Kidney glomerular epithelial cell (primary cell): ENCODE measurements at regions not wholly inside any gene's neighbourhood (a gene's known extent, or its start where the extent isn't known, plus 50 kb on each side); places are given as distances from the start of the nearest gene placed in this dataset.
"Not testable (repeated sequence)": the region's sequence is repeated elsewhere in the genome, so short reads cannot be mapped to it uniquely, and the experiment has no call there.

Experiments used
- DNase-seq: peaks from one replicate; lab custom pipeline; 2025; lab: John Stamatoyannopoulos, UW

DNA sequence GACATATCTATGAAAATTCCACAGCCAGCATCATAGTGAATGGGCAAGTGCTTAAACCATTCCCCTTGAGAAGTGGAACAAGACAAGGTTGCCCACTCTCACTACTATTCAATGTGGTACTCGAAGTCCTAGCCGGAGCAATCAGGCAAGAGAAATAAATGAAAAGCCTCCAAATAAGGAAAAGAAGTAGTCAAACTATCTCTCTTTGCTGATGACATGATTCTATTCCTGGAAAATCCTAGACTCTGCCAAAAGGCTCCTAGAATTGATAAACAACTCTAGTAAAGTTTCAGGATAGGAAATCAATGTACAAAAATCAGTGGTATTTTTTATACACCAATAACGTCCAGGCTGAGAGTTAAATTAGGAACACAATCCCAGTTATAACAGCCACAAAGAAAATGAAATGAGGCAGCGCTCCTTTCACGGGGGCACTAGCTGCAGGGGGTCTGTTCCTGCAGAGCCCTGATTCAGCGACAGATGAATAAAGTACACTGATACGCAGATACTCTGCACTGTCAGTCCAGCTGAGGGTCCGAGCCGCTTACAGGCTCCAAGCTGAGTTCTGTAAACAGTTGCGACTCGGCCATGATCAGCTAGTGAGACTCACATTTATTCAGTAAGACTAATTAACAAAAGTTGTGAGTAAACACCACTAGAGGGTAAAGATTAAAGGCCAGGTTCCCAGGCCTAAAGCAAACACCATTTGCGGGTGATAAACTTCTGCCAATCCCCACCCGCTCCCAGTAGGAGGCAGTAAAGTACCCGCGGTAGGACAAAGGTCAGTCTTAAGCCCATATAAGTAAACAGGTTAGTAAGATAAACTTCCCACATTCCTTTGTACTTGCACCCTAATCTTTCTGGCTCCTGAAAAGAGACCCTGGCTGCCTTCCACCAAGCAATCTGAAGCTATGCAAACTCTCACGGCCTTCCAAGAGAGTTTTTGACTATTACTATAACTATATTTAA lies 290.6 kb upstream of the GRID2 start:
- DNase-seq = no peak

DNA sequence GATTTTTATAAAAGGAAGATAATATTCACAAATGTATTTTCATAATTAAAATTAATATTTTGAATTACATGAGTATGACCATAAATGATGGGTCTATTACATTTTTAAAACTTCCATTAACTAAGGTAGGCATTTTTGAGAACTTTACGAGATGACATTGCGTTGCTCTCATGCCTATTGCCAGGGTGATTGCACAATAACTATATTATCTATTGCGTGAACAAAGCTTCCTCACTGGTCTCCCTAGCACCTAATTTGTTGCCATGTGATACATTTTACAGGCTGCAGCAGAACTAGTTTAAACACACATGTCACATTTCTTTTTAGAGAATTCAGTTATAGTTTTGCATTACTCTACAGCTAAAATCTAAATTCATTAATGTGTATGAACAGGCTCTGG lies 289.7 kb upstream of the GRID2 start:
- DNase-seq = no peak

DNA sequence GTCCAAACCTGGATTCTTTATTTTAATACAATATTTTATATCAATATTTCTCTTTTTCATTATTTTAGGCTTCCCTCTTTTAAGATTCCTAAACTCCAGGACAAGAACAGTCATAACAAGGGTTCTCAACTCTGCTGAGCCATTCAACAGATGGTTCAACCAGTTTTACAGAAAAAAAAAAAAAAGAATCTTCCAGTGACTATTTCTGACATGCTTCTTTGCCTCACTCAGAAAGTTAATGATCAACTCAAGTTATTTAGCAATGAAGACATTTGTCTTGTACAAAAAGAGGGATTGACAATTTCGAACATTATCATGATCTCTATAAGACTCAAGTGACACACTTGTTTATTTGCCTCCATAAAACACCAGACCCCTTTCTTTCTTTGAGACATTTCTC lies 282.6 kb upstream of the GRID2 start:
- DNase-seq = no peak

DNA sequence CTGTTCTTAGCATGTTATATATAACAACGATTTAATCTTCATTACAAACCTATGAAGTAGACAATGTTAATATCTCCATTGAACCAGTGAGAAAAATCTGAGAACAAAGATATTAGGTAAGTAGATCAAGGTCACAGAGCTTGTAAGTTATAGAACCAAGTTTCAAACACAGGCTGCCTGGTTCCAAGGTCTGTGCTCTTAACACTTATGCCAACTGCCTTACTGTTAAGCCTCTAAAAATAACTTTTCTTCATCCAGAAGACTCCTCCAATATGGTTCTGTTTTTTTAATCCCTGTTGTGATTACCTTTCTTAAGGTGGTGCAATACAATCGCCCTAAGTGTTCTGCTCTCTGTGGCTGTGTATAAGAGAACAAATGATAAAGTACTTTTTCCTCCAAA lies 282.0 kb upstream of the GRID2 start:
- DNase-seq = no peak

DNA sequence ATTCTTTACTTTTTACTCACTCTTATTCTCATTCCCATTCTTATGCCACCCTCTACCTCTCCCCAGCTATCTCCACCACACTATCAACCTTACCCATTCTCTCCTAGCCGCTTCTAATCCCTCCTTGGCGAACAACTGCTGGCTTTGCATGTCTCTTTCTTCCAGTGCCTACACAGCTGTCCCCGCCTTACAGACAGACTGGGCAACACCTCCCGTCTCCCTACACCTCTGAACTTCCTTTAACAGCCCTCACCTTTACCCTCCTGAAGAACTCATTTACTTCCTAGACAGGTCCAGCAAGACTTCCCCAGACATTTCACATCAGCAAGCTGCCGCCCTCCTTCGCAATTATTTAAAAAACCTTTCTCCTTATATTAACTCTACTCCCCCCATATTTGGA lies 274.9 kb upstream of the GRID2 start:
- not testable (repeated sequence) for DNase-seq

DNA sequence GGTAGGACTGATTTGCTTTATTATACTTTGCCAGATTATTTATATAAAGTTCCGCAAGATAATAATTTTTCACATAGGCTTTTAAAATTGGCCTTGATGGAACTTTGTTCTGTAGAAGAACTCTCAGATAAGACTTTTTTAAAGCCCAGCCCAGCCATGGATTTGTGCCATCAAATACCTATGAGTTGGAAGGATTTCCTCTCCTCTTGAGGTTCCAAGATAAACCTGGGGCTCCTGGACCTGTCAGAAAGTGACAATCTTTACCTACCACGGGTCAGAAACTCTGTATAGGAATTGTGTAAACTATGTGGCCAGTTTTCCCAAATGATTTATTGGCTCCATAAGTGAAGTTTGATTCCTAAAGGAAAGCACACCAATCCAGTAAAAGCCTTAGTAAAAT lies 271.9 kb upstream of the GRID2 start:
- DNase-seq = no peak

DNA sequence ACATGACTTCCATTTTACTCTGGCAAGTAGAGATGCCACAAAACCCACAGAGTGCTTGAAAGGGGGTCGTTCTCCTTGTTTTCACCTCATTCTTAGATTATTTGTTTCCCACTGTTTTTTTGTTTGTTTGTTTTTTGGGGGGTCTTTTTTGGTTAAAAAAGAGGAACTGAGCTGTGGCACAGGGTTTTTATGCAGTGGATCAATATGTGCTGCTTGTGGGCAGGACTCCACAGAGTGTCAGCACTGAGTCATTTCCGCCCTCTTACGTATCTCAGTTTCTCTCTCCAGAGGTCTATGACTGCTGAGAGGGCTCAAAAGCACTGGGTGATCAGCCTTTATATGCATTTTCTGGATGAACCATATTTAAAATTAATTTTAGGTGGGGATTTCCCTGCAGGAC lies 268.1 kb upstream of the GRID2 start:
- DNase-seq = no peak

DNA sequence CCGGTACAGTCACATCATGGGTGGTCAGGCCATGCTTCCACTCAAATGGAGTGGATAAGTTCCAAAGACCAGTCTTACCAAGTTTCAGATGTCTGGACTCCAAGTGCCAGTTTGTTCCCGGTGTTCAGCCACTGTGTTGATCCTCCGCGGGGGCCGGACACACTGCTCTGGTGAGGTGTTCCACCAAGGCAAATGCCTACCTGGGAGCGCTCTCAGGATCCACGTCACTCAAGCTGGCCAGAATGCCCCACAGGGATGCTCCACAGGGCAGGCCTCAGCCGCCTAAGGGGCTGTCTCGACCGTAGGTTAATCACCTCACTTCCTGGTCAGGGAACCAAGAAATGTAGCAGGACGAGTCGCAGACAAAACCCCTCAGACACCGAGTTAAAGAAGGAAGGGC lies 258.0 kb upstream of the GRID2 start:
- no peak for DNase-seq

DNA sequence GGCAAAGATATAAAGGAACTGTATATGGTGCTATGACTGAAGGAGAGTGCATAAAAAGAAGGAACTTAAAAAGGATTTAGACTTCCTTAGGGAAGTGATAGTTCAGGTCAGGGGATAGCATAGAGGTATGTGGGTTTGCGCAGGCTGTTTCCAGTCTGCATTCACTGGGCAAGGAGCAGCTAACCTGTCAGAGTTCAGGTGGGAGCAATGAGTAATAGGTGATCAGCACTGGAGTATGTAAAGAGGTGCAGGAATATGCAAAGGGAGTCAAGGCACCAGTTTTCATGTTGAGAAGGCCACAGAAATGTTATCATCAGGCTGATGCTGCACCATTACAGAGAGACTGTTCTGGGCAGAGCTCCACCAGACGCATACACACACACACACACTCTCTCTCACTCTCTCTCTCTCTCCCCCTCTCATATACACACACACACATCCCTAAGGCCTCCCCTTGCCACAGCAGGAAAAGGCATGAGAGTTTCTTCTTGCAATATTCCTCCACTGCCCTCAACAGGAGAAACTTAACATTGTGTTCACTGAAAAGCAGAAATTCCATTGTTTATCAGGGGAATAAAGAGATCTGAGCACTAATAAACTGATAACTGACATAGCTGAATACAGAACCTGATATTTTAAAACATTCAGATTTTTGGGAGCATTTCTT lies 256.4 kb upstream of the GRID2 start:
- no peak for DNase-seq

DNA sequence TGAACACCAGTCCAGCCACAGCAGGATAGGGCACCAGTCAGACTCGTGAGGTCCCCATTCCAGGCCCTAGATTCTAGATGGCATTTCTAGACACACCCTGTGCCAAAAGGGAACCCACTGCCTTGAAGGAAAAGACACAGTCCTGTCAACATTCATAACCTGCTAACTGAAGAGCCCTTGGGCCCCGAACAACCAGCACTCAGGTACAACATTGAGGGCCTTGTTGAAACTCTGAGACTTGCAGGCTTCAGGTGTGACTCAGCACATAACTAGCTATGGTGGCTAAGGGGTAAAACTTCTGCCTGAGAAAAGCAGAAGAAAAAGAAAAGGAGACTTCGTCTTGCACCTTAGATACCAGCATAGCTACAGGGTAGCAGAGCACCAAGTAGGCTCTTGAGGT lies 252.9 kb upstream of the GRID2 start:
- no peak for DNase-seq

DNA sequence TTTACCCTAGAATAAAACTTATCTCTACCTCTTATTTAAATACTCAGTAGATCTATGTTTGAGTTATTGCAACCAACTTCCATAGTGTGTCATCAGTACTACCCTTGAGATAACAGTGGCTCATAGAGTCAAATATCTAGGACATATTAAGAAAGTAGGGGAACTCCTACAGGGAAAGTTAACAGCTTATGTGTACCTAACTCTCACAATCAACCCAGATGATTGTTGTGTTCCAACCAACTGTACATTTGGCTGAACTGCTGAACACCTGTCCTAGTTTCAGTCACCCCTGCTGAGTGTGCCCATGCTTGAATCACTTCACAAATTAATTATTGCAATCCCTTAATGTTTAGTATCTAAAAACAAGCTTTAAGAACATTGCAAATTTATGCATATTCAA lies 244.2 kb upstream of the GRID2 start:
- DNase-seq = no peak

DNA sequence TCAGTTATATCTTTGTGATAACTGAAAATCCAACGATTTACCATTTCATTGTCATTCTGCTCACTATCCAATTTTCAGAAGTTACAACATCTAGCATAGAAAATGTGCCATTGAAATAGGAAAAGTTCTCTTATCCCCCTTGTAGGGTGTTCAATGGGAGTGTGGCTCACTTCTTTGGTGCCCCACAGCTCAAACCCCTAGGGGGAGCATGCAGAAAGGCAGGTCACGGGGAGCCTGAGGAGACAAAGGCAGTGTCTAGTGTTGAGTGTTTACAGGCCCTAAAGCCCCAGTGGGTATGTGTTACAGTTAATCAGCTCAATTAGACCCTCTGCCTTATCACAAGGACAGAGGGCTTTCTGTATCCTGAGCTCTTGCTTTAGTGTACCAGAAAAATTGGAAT lies 243.4 kb upstream of the GRID2 start:
- no peak for DNase-seq

DNA sequence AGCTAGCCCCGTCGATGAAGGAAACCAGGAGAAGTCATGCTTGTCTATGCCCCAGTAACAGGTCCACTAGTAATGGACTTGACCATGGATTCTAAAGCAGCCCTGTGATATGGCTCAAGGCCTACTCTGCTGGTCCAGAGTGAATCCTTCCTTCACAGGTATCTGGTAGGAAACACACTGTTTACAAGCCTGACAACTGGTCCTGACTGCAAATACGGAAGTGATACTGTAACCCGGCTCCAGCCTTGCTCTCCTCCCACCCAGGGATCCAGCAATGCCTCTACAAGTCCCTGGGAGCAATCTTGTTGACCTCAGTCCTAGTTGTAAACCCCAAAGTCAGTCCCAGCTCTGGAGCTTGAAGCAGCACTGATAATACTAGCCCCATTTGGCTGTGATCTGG lies 239.2 kb upstream of the GRID2 start:
- DNase-seq = no peak

DNA sequence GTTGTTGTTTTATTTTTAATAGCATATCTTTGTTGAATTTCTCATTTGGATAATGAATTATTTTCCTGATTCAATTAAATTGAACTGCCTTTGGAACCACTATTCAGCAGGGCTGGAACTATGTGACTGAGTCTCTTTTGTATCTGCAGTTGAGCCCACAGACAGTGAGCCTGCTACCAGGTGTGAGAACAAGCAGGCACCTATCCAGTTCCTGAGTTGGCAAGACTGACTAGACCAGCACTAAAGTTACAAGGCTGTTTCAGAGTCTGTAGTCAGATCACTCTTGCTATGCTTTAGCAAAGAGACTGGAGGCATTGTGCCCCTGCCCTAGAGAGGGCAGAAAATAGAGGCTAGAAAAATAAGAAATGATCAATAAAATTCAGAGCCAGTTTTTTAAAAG lies 237.3 kb upstream of the GRID2 start:
- DNase-seq = no peak

DNA sequence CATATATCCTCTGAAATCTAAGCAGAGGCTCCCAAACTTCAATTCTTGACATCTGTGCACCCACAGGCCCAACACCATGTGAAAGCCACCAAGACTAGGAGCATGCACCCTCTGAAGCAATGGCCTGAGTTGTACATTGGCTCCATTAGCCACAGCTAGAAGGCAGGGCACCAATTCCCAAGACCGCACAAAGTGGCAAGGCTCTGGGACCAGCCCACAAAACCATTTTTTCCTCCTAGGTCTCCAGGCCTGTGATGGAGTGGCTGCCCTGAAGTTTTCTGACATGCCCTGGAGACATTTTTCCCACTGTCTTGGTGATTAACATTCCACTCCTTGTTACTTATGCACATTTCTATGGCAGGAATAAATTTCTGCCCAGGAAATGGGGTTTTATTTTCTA lies 232.2 kb upstream of the GRID2 start:
- DNase-seq = no peak

DNA sequence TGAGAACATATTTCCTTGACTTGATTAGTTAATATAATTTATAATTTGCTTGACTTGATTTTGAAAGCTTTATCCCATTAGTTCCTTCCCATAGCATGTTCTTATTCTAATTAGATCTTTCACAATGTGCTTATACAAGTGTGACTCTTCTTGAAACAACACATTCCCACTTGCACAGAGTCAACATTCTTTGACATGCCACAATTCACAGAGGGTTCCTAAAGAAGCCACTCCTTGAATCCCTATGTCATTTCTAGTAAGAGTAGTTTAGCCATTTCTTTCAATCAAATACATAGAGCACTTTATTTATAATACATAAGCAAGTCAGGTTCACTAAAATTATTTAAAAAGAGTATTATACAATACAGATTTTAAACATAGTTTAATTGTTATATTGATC lies 228.9 kb upstream of the GRID2 start:
- DNase-seq = no peak

DNA sequence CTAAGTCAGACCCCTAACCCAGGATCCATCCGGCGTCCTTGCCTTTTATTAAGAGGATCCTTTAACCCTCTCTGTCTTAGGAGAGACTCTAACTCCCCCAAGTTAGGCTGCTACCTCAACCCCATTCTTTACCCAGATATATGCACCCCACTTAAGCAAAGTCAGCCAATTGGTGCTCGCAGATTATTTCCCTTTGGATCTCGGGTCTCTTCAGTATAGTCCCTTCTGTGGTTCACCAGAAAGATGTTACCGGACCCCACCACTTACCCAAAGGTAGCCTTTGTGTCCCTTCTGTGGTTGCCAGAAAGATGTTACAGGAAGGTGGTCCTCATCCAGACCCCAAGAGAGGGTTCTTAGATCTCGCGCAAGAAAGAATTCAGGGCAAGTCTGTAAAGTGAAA lies 212.9 kb upstream of the GRID2 start:
- no peak for DNase-seq

DNA sequence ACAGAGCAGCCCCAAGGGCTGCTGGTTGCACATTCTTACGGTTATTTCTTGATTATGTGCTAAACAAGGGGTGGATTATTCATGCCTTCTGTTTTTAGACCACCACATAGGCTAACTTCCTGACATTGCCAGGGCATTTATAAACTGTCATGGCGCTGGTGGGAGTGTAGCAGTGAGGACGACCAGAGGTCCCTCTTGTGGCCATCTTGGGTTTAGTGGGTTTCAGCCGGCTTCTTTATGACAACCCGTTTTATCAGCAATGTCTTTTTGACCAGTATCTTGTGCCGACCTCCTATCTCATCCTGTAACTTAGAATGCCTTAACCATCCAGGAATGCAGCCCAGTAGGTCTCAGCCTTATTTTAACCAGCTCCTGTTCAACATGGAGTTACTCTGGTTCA lies 212.4 kb upstream of the GRID2 start:
- no peak for DNase-seq

DNA sequence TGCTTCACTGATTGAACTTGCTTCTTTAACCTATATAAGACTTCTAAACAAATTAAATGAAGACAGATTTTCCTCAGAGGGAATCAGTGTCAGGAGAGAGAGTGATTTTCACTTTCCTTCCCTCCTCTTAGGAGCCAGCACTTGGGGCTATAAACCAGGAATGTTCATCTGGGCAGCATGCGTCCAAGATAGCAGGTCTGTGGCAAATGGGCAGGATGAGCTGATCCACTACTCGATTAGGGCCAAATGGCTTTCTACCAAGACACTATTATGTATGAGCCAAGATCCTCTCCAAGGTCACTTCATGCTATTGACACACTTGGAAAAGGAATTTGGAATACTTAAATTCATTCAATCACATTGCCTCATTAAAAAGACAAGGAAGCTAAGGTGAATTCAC lies 203.9 kb upstream of the GRID2 start:
- no peak for DNase-seq

DNA sequence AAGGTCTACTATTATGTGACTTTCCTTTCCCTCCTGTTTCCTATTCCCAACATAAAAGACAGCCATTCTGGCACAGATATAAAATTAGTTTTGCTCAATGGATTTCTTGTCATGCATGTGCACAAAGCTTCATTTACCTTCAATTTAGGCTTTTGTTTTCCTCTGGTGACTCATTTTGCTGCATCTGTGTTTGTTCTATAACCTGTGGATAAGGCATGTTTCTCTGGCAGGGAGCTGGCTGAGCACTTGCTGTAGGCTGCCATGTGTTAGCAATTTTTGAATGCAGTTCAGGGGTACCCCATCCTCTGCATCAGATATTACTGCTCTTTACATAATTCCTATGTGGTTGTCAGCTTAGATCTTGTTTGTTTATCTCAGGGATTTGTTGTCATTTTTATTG lies 202.8 kb upstream of the GRID2 start:
- DNase-seq = no peak

DNA sequence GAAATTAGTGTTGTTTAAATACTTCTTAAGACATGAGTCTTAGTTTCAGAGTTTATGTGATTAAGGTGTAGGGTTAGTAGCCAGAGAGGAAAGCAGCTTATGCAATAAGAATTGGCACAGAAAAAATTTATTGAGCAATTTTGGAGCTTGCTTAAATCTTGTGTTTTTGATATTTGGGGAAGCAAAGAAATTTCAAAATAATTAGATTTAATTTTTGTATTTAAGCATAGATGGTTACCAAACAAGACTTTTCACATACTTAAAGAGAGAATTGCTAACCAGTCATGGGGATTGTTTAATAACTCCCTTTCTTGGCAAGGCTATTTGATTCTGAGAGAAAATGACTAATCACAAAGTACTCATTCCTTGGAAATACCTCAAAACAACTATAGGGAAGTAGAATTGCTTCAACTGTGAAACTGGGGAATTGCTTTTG lies 202.0 kb upstream of the GRID2 start:
- DNase-seq = no peak

DNA sequence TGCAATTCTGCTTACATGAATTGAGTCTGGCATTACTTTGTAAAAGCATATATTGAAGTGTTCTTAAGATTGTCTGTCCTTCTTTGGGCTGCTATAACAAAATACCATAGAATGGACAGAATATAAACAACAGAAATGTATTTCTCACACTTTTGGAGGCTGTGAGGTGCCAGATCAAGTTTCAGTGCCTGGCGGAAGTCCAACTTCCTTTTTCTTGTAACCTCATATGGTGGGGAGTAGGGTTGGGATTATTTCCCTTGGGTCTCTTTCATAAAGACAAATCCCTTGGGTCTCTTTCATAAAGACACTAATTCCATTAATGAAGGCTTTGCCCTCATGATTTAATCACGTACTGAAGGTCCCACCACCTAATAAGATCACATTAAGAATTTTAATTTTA lies 199.3 kb upstream of the GRID2 start:
- no peak for DNase-seq

DNA sequence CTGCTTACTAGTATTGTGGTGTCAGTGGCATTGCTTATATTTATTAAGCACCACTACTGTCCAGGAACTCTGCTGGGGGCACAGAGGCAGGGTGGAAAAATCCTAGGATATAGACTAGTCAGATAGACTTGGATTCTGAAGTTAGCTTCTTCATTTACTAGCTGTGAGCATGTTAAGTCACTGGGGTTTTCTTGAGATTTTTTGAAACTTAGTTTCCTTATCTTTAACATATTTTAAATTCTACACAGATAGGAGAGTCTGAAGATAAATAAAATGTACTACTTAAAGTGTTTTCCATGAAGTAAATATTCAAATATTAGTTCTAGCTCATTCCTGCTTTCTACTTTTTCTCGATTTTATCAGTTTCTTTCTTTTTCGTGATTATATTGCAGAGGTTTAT lies 196.9 kb upstream of the GRID2 start:
- no peak for DNase-seq

DNA sequence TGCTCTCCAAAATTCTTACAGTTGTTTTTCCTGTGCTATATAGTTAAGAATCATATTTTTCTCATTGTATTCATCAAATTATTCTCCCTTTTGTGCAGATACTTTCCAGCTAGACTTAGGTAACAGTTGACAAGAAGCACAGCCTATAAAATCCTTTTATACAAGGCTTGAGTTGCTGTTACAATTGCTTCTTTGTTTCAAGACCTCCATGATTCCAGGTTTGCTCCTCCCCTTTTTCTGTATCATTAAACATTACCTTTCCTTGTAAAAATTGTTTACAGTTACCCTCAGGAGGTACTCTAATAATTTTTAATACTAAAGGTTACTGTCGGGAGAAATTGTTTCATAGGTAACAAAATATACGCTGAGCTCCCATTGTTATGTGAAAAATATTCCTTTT lies 192.3 kb upstream of the GRID2 start:
- DNase-seq = no peak
